ENCODE measurements at regions not wholly inside any gene's neighbourhood (a gene's known extent, or its start where the extent isn't known, plus 50 kb on each side); places are given as distances from the start of the nearest gene placed in this dataset.

GRCh38 chr4:38605753-38606586 lies 58.0 kb upstream of the KLF3 start:
- H3K36me3 ChIP-seq (replicated peaks; ENCODE audit: control insufficient read depth, insufficient read depth, low read length), result no peaks in the 10 kb centered on the region
- H3K4me3 ChIP-seq (ENCODE audit: insufficient read depth, low read depth, low read length), result no peak overlapping the region
- DNase-seq, result peak; percentile 19
- H3K27me3 ChIP-seq (ENCODE audit: control insufficient read depth, insufficient read depth, low read length), result no peaks in the 10 kb centered on the region

DNA sequence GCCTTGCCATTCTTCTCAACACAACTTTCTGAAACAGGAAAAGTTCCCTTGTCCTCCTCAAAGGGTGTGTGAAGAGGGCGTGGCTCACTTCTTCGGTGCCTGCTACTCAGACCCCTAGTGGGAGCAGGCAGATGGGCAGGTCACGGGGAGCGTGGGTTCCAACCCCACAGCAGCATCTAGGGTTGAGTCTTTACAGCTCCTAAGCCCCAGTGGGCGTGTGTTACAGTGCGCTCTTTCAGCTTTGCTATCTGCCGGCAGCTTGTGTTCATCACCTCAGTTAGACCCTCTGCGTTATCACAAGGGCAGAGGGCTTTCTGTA lies 57.5 kb upstream of the KLF3 start:
- Histone ChIP-seq H3K27me3 (ENCODE audit: control insufficient read depth, insufficient read depth, low read length) (no peaks in the 10 kb centered on the region), H3K36me3 (replicated peaks; ENCODE audit: control insufficient read depth, insufficient read depth, low read length) (no peaks in the 10 kb centered on the region), H3K4me3 (ENCODE audit: insufficient read depth, low read depth, low read length) (no peak overlapping the region)
- DNase-seq, result no peak

GRCh38 chr4:38609614-38610013 lies 54.4 kb upstream of the KLF3 start:
- H3K4me3 ChIP-seq (ENCODE audit: insufficient read depth, low read depth, low read length), result no peak overlapping the region
- H3K36me3 ChIP-seq (replicated peaks; ENCODE audit: control insufficient read depth, insufficient read depth, low read length), result no peaks in the 10 kb centered on the region
- peak; percentile 28 for DNase-seq
- H3K27me3 ChIP-seq (ENCODE audit: control insufficient read depth, insufficient read depth, low read length), result no peaks in the 10 kb centered on the region

DNA sequence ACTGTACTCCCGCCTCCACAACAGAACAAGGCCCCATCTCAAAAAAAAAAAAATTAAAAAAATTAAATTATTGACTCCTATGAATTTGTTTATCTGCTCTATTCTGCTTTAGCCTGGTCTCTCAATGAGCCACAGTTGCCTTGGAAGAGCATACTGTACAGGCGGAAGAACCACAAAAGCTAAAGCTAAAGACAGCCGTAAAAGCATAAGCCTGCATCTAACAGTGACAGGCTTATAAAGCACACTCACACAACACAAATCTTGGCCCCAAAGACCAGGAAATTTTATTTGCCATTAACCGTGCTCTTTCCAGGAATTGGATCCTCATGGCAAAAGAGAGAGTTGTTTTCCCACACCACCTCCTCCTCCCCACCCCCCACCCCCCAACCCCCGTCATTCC lies 53.5 kb upstream of the KLF3 start:
- no peaks in the 10 kb centered on the region for H3K36me3 ChIP-seq (replicated peaks; ENCODE audit: control insufficient read depth, insufficient read depth, low read length)
- no peaks in the 10 kb centered on the region for H3K27me3 ChIP-seq (ENCODE audit: control insufficient read depth, insufficient read depth, low read length)
- H3K4me3 ChIP-seq (ENCODE audit: insufficient read depth, low read depth, low read length), result no peak overlapping the region
- no peak for DNase-seq

DNA sequence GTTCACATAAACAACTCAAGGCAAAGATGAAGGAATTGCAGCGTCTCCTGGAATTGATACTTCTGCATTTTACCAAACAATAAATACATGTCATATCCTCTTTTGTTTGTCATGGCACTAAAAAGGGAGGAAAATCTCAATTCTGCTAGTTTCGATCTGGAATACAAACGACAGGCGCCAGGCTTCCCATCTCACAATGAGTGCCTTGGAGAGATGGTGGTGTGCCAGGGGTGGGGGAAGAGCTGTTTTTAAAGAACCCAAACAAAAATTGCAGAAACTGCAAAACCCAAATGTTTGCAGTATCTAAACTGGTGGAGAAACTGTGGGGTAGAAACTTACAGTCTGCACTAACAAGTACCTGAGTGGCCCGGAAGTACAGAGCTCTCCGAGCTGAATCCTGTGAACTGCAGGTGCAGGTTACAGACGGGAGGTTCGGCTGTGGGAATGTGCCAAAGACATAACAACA lies 53.0 kb upstream of the KLF3 start:
- Histone ChIP-seq H3K36me3 (replicated peaks; ENCODE audit: control insufficient read depth, insufficient read depth, low read length) (no peaks in the 10 kb centered on the region), H3K4me3 (ENCODE audit: insufficient read depth, low read depth, low read length) (no peak overlapping the region), H3K27me3 (ENCODE audit: control insufficient read depth, insufficient read depth, low read length) (no peaks in the 10 kb centered on the region)
- DNase-seq, result no peak

- H3K27me3 ChIP-seq (ENCODE audit: control insufficient read depth, insufficient read depth, low read length), result no peaks in the 10 kb centered on the region
- no peak for DNase-seq
- no peak overlapping the region for H3K4me3 ChIP-seq (ENCODE audit: insufficient read depth, low read depth, low read length)
- H3K36me3 ChIP-seq (replicated peaks; ENCODE audit: control insufficient read depth, insufficient read depth, low read length), result no peaks in the 10 kb centered on the region
Measured at GRCh38 chr4:38611676-38612075, 52.3 kb upstream of the KLF3 start.

GRCh38 chr4:38612646-38613414 lies 51.2 kb upstream of the KLF3 start:
- DNase-seq, result no peak
- Histone ChIP-seq H3K27me3 (ENCODE audit: control insufficient read depth, insufficient read depth, low read length) (no peaks in the 10 kb centered on the region), H3K36me3 (replicated peaks; ENCODE audit: control insufficient read depth, insufficient read depth, low read length) (no peaks in the 10 kb centered on the region), H3K4me3 (ENCODE audit: insufficient read depth, low read depth, low read length) (no peak overlapping the region)
